ENCODE measurements at regions not wholly inside any gene's neighbourhood (a gene's known extent, or its start where the extent isn't known, plus 50 kb on each side); places are given as distances from the start of the nearest gene placed in this dataset.

DNA sequence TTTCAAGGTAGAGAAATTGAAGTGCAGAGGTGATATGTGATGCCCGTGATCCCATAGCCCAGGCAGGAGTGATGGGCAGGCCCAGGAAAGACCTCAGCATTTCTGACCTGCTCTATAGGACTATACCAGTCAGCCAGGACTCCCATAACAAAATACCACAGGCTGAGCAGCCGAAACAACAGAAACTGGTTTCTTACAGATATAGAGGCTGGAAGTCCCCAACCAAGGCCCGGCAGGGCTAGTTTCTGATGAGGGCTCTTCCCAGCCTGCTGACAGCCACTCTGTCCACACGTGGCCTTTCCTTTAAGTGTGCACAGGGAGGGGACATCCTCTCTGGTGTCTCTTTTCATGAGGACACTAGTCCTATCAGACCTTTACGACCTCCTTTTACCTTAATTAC is 104.2 kb upstream of the AGAP1 start:
- TF ChIP-seq POLR2AphosphoS5 (IDR thresholded peaks at IDR 0.05; ENCODE audit: low read depth) (no peak), GABPA (IDR thresholded peaks at IDR 0.05; ENCODE audit: low read depth) (no peak), SPI1 (IDR thresholded peaks at IDR 0.05; ENCODE audit: borderline replicate concordance, low read depth) (no peak)
- TF ChIP-seq, protein P1, sequence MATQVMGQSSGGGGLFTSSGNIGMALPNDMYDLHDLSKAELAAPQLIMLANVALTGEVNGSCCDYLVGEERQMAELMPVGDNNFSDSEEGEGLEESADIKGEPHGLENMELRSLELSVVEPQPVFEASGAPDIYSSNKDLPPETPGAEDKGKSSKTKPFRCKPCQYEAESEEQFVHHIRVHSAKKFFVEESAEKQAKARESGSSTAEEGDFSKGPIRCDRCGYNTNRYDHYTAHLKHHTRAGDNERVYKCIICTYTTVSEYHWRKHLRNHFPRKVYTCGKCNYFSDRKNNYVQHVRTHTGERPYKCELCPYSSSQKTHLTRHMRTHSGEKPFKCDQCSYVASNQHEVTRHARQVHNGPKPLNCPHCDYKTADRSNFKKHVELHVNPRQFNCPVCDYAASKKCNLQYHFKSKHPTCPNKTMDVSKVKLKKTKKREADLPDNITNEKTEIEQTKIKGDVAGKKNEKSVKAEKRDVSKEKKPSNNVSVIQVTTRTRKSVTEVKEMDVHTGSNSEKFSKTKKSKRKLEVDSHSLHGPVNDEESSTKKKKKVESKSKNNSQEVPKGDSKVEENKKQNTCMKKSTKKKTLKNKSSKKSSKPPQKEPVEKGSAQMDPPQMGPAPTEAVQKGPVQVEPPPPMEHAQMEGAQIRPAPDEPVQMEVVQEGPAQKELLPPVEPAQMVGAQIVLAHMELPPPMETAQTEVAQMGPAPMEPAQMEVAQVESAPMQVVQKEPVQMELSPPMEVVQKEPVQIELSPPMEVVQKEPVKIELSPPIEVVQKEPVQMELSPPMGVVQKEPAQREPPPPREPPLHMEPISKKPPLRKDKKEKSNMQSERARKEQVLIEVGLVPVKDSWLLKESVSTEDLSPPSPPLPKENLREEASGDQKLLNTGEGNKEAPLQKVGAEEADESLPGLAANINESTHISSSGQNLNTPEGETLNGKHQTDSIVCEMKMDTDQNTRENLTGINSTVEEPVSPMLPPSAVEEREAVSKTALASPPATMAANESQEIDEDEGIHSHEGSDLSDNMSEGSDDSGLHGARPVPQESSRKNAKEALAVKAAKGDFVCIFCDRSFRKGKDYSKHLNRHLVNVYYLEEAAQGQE (IDR thresholded peaks at IDR 0.05; ENCODE audit: insufficient replicate concordance, low read depth), result no peak
- TF ChIP-seq, protein P2, sequence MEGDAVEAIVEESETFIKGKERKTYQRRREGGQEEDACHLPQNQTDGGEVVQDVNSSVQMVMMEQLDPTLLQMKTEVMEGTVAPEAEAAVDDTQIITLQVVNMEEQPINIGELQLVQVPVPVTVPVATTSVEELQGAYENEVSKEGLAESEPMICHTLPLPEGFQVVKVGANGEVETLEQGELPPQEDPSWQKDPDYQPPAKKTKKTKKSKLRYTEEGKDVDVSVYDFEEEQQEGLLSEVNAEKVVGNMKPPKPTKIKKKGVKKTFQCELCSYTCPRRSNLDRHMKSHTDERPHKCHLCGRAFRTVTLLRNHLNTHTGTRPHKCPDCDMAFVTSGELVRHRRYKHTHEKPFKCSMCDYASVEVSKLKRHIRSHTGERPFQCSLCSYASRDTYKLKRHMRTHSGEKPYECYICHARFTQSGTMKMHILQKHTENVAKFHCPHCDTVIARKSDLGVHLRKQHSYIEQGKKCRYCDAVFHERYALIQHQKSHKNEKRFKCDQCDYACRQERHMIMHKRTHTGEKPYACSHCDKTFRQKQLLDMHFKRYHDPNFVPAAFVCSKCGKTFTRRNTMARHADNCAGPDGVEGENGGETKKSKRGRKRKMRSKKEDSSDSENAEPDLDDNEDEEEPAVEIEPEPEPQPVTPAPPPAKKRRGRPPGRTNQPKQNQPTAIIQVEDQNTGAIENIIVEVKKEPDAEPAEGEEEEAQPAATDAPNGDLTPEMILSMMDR (IDR thresholded peaks at IDR 0.05; ENCODE audit: insufficient read depth, low read length), result no peak
- no peaks in the 10 kb centered on the region for H3K27me3 ChIP-seq (ENCODE audit: insufficient read depth, poor library complexity, severe bottlenecking)
- no peak overlapping the region for H3K4me3 ChIP-seq (replicated peaks; ENCODE audit: insufficient read depth, low read length)
- DNase-seq (ENCODE audit: low read depth in 1 of 2, low spot score in 1 of 2), result no peak
- no peak overlapping the region for H3K27ac ChIP-seq (replicated peaks)

DNA sequence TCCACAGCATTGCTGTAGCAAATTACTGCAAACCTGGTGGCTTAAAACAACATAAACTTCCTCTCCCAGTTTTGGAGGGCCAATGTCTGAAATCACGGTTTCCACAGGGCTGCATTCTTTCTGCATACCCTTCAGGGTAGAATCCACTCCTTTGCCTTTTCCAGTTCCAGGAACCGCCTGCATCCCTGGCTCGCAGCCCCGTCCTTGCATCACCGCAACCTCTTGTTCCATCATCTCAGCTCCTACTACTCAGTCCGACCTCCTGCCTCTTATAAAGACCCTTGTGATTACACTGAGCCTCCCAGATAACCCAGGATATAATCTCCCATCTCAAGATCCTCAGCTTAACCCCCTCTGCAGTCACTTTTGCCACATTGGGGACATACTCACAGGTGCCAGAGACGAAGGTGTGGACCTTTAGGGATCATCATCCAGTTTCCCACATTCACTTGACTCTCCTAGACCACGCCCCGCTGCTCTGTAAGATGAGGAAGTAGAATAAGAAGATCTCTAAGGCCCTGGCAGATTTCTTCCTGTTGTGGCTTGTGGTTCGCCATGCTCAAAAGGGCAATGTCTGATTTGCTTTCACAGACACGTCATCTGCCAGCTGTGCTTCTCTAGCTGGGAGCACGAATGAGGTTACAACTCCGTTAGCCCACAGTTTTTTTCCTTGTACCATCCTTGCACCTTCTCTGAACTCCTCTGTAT is 103.6 kb upstream of the AGAP1 start:
- TF ChIP-seq POLR2AphosphoS5 (IDR thresholded peaks at IDR 0.05; ENCODE audit: low read depth) (peak; percentile 68), SPI1 (IDR thresholded peaks at IDR 0.05; ENCODE audit: borderline replicate concordance, low read depth) (no peak)
- peak; percentile 11 to 72 for DNase-seq (ENCODE audit: low read depth in 1 of 2, low spot score in 1 of 2)
- Histone ChIP-seq H3K4me3 (replicated peaks; ENCODE audit: insufficient read depth, low read length) (no peak overlapping the region), H3K27me3 (ENCODE audit: insufficient read depth, poor library complexity, severe bottlenecking) (no peaks in the 10 kb centered on the region), H3K27ac (replicated peaks) (no peak overlapping the region)

DNA sequence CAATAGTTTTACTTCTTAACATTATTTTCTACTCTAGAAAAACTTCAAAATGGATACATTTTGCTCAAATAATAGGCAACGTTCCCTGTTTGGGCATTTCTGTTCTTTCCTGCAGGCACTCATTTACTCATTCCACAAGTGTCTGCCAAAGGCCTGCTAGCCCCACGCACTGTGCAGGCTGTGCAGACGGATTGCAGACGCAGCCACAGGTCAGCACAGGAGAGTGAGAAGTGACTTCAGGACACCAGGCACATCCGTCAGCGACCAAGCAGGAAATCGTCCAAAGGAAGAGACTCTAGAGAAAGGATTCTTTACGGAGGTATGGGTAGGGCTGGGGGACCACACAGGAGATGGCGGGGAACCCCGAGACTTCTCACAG is 103.0 kb upstream of the AGAP1 start:
- no peak overlapping the region for H3K27ac ChIP-seq (replicated peaks)

More for the DNA sequence above, 103.0 kb upstream of the AGAP1 start:
- H3K4me3 ChIP-seq (replicated peaks; ENCODE audit: insufficient read depth, low read length), result no peak overlapping the region
- no peak for DNase-seq (ENCODE audit: low read depth in 1 of 2, low spot score in 1 of 2)
- TF ChIP-seq POLR2AphosphoS5 (IDR thresholded peaks at IDR 0.05; ENCODE audit: low read depth) (no peak), SPI1 (IDR thresholded peaks at IDR 0.05; ENCODE audit: borderline replicate concordance, low read depth) (no peak), GABPA (IDR thresholded peaks at IDR 0.05; ENCODE audit: low read depth) (no peak)
- TF ChIP-seq, protein P2 (IDR thresholded peaks at IDR 0.05; ENCODE audit: insufficient read depth, low read length), result no peak
- TF ChIP-seq, protein P1 (IDR thresholded peaks at IDR 0.05; ENCODE audit: insufficient replicate concordance, low read depth), result no peak
- H3K27me3 ChIP-seq (ENCODE audit: insufficient read depth, poor library complexity, severe bottlenecking), result no peaks in the 10 kb centered on the region
